GM12878 (cell line): ENCODE measurements at regions not wholly inside any gene's neighbourhood (a gene's known extent, or its start where the extent isn't known, plus 50 kb on each side); places are given as distances from the start of the nearest gene placed in this dataset.

ENCODE experiments used
- ATAC-seq: fragments of 200-7000 bp; cut with Tn5 transposase; 3 replicates; pipeline ENCODE4 v1.9.1; 2020; ENCODE audit warnings: mild to moderate bottlenecking, moderate library complexity
- BruUV-seq: library from RNA; stranded (reverse); fragments of 400-500 nt; replicated peaks from 2 replicates; lab custom pipeline; 2021; lab: Mats Ljungman, UMichigan
- CTCF ChIA-PET: fragments of 300-600 bp; sonication (Branson Sonifier 250); formaldehyde crosslinking; extraction: SDS; loops from one replicate; lab custom pipeline; 2021; ENCODE audit warnings: inconsistent platforms; lab: Yijun Ruan, JAX
- POLR2A ChIA-PET: fragments of 350-600 bp; formaldehyde crosslinking; extraction: SDS; loops from one replicate; lab custom pipeline; 2021; ENCODE audit warnings: inconsistent platforms; lab: Charles Lee
- RAD21 ChIA-PET: fragments of 300-600 bp; sonication (Branson Sonifier 250); formaldehyde crosslinking; loops from one replicate; lab custom pipeline; 2023; ENCODE audit warnings: antibody characterized with exemption; ENCODE audit not compliant: unreplicated experiment; lab: Charles Lee
- SMC1A ChIA-PET: fragments of 300-600 bp; sonication (Branson Sonifier 250); formaldehyde crosslinking; loops from one replicate; lab custom pipeline; 2023; ENCODE audit not compliant: unreplicated experiment, uncharacterized antibody; lab: Charles Lee
- DNase-seq: peaks from one replicate; pipeline ENCODE4 v3.0.0-alpha.2; 2011; ENCODE audit warnings: low read depth, low spot score
- FAIRE-seq: peaks from 3 replicates; lab custom pipeline; 2011; peaks lifted over from hg19 to GRCh38; lab: Jason Lieb, UNC
- H2AFZ ChIP-seq: 2 replicates; pipeline ENCODE4 v1.6.0; 2011; ENCODE audit warnings: low read depth, low read length, control low read depth; ENCODE audit not compliant: control insufficient read depth
- H3K27ac ChIP-seq: 2 replicates; pipeline ENCODE4 v1.5.1; 2011; ENCODE audit warnings: control low read depth; ENCODE audit not compliant: control insufficient read depth, insufficient read depth
- H3K27me3 ChIP-seq, 2 experiments: replicated peaks in 1 of 2; 2 replicates each; pipeline versions ENCODE4 v1.6.0 to v1.6.1; 2011; ENCODE audit warnings: low read length in 1 of 2; ENCODE audit not compliant: control insufficient read depth in 2 of 2, insufficient read depth in 2 of 2
- H3K36me3 ChIP-seq, 2 experiments: 2 replicates each; pipeline ENCODE4 v1.5.1; 2011; ENCODE audit warnings: low read length in 1 of 2; ENCODE audit not compliant: control insufficient read depth in 2 of 2, insufficient read depth in 2 of 2
- H3K4me1 ChIP-seq: 2 replicates; pipeline ENCODE4 v1.6.1; 2011; ENCODE audit warnings: mild to moderate bottlenecking, low read length, moderate library complexity, mixed read lengths; ENCODE audit not compliant: control insufficient read depth, insufficient read depth
- H3K4me2 ChIP-seq: 2 replicates; pipeline ENCODE4 v1.6.0; 2011; ENCODE audit warnings: control low read depth; ENCODE audit not compliant: control insufficient read depth, insufficient read depth
- H3K4me3 ChIP-seq: fragments of 200-600 bp; sonication (generic); 2 replicates; pipeline ENCODE4 v1.5.1; 2016
- H3K79me2 ChIP-seq: 2 replicates; pipeline ENCODE4 v1.6.0; 2011; ENCODE audit warnings: low read length; ENCODE audit not compliant: control insufficient read depth, insufficient read depth
- H3K9ac ChIP-seq: 2 replicates; pipeline ENCODE4 v1.8.0; 2011; ENCODE audit warnings: low read length, control low read depth, mixed read lengths; ENCODE audit not compliant: control insufficient read depth, insufficient read depth
- H3K9me3 ChIP-seq: replicated peaks from 3 replicates; pipeline ENCODE4 v1.5.1; 2011; ENCODE audit warnings: mild to moderate bottlenecking, low read length; ENCODE audit not compliant: control insufficient read depth, insufficient read depth
- H4K20me1 ChIP-seq: 2 replicates; pipeline ENCODE4 v1.6.0; 2011; ENCODE audit not compliant: control insufficient read depth, insufficient read depth
- ASH2L ChIP-seq: fragments of 300-600, 200-600 bp; sonication (generic); IDR thresholded peaks from 2 replicates; pipeline ENCODE4 v1.6.1; 2017; ENCODE audit warnings: low read depth, mild to moderate bottlenecking, borderline replicate concordance
- CEBPB ChIP-seq, 2 experiments: fragments of 150-350 bp in 1 of 2; IDR thresholded peaks; 2 replicates each; pipeline ENCODE4 v1.6.1; 2012 to 2014; ENCODE audit warnings: low read depth in 2 of 2, low read length in 2 of 2, borderline replicate concordance in 1 of 2, inconsistent platforms in 1 of 2
- NFXL1 ChIP-seq: fragments of 450-650 bp; IDR thresholded peaks from 2 replicates; pipeline ENCODE4 v1.6.1; 2017; ENCODE audit warnings: antibody characterized with exemption, mild to moderate bottlenecking, borderline replicate concordance
- NFYB ChIP-seq: IDR thresholded peaks from 2 replicates; pipeline ENCODE4 v1.6.1; 2011; ENCODE audit warnings: low read depth, mild to moderate bottlenecking, low read length, improper control_type of control experiment, moderate library complexity; ENCODE audit not compliant: insufficient read depth
- RFX5 ChIP-seq: IDR thresholded peaks from 2 replicates; pipeline ENCODE4 v1.6.1; 2011; ENCODE audit warnings: low read depth, low read length, improper control_type of control experiment
- SMARCA5 ChIP-seq: fragments of 450-650 bp; IDR thresholded peaks from 2 replicates; pipeline ENCODE4 v1.6.1; 2017; ENCODE audit warnings: mild to moderate bottlenecking
- SREBF1 ChIP-seq: IDR thresholded peaks from 2 replicates; pipeline ENCODE4 v1.6.1; 2012; ENCODE audit warnings: mild to moderate bottlenecking, low read length
- SRF ChIP-seq, 2 experiments: IDR thresholded peaks; 2 replicates each; pipeline ENCODE4 v1.6.1; 2011; ENCODE audit warnings: low read depth in 2 of 2, low read length in 2 of 2, mild to moderate bottlenecking in 1 of 2, moderate library complexity in 1 of 2
- TAF1 ChIP-seq: IDR thresholded peaks from 2 replicates; pipeline ENCODE4 v1.6.1; 2011; ENCODE audit warnings: mild to moderate bottlenecking, low read depth, low read length, borderline replicate concordance
- WGBS: methylation state at CpG from one replicate; pipeline ENCODE4 v1.1.6; 2016; ENCODE audit warnings: low lambda C conversion rate; ENCODE audit not compliant: insufficient replicate concordance, insufficient coverage; ENCODE audit errors: missing lambda C conversion rate; 5-methylcytosine and 5-hydroxymethylcytosine counted together
- in situ Hi-C: fragments of 300-500 bp; cut with MboI; formaldehyde crosslinking; loops from 9 replicates; pipeline ENCODE4 v1.14.3; 2018; ENCODE audit warnings: mixed read lengths
- intact Hi-C: fragments of 100-400 bp; cut with micrococcal nuclease; formaldehyde crosslinking; loops from one replicate; pipeline ENCODE4 v1.14.2; 2022; ENCODE audit not compliant: unreplicated experiment
- TF ChIP-seq, protein P1 (sequence below): IDR thresholded peaks from 2 replicates; pipeline ENCODE4 v1.6.1; 2012; ENCODE audit warnings: improper control_type of control experiment, low read depth, low read length; ENCODE audit not compliant: insufficient replicate concordance
- TF ChIP-seq, protein P2 (sequence below), 3 experiments: IDR thresholded peaks in 2 of 3; conservative IDR thresholded peaks in 1 of 3; 2 replicates each; pipeline ENCODE4 v1.5.1; 2011; ENCODE audit warnings: low read depth in 3 of 3, low read length in 3 of 3, mild to moderate bottlenecking in 3 of 3, control low read depth in 2 of 3, moderate library complexity in 2 of 3, inconsistent platforms in 1 of 3, mixed read lengths in 1 of 3; ENCODE audit not compliant: control insufficient read depth in 2 of 3, insufficient read depth in 1 of 3; ENCODE audit errors: extremely low read depth in 1 of 3
- TF ChIP-seq, protein P3 (sequence below): fragments of 450-650 bp; IDR thresholded peaks from 2 replicates; pipeline ENCODE4 v1.6.1; 2018; ENCODE audit warnings: mild to moderate bottlenecking, low read depth, moderate library complexity; ENCODE audit not compliant: partially characterized antibody

DNA sequence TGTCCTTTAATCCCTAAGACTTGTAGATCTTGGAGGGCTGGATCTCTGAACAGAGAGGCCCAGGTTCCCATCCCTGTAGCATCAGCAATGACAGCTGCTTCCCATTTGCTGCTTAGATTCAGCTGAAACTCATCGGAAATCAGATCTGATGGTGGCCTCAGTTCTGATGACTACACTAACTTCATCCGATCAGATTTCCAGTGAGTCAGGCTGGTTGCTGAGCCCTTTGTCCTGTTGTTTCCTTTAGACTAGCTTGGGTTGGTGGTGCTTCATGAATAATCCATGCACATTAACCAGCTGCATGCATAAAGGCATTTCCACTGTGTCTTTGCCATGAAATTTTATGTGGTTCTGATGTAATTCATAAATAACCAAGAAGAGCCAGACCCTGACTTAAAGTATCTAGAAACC, 195.2 kb upstream of the TUT7 start:
- CTCF ChIA-PET: interaction anchor here (0.6 kb wide), 1 partner anchor 365 kb away, joined by 3 read pairs; no protein-coding TSS in a partner anchor
- TF ChIP-seq CEBPB (IDR thresholded peaks at IDR 0.05; ENCODE audit: borderline replicate concordance in 1 of 2, low read depth in 2 of 2, low read length in 2 of 2) (no peak), NFXL1 (no peak), NFYB (no peak), SMARCA5 (no peak), ASH2L (no peak), SRF (IDR thresholded peaks at IDR 0.05; ENCODE audit: low read depth in 2 of 2, low read length in 2 of 2) (no peak), SREBF1 (no peak), RFX5 (no peak), TAF1 (no peak)
- TF ChIP-seq, protein P1, sequence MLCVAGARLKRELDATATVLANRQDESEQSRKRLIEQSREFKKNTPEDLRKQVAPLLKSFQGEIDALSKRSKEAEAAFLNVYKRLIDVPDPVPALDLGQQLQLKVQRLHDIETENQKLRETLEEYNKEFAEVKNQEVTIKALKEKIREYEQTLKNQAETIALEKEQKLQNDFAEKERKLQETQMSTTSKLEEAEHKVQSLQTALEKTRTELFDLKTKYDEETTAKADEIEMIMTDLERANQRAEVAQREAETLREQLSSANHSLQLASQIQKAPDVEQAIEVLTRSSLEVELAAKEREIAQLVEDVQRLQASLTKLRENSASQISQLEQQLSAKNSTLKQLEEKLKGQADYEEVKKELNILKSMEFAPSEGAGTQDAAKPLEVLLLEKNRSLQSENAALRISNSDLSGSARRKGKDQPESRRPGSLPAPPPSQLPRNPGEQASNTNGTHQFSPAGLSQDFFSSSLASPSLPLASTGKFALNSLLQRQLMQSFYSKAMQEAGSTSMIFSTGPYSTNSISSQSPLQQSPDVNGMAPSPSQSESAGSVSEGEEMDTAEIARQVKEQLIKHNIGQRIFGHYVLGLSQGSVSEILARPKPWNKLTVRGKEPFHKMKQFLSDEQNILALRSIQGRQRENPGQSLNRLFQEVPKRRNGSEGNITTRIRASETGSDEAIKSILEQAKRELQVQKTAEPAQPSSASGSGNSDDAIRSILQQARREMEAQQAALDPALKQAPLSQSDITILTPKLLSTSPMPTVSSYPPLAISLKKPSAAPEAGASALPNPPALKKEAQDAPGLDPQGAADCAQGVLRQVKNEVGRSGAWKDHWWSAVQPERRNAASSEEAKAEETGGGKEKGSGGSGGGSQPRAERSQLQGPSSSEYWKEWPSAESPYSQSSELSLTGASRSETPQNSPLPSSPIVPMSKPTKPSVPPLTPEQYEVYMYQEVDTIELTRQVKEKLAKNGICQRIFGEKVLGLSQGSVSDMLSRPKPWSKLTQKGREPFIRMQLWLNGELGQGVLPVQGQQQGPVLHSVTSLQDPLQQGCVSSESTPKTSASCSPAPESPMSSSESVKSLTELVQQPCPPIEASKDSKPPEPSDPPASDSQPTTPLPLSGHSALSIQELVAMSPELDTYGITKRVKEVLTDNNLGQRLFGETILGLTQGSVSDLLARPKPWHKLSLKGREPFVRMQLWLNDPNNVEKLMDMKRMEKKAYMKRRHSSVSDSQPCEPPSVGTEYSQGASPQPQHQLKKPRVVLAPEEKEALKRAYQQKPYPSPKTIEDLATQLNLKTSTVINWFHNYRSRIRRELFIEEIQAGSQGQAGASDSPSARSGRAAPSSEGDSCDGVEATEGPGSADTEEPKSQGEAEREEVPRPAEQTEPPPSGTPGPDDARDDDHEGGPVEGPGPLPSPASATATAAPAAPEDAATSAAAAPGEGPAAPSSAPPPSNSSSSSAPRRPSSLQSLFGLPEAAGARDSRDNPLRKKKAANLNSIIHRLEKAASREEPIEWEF: no peak
- TF ChIP-seq, protein P2, sequence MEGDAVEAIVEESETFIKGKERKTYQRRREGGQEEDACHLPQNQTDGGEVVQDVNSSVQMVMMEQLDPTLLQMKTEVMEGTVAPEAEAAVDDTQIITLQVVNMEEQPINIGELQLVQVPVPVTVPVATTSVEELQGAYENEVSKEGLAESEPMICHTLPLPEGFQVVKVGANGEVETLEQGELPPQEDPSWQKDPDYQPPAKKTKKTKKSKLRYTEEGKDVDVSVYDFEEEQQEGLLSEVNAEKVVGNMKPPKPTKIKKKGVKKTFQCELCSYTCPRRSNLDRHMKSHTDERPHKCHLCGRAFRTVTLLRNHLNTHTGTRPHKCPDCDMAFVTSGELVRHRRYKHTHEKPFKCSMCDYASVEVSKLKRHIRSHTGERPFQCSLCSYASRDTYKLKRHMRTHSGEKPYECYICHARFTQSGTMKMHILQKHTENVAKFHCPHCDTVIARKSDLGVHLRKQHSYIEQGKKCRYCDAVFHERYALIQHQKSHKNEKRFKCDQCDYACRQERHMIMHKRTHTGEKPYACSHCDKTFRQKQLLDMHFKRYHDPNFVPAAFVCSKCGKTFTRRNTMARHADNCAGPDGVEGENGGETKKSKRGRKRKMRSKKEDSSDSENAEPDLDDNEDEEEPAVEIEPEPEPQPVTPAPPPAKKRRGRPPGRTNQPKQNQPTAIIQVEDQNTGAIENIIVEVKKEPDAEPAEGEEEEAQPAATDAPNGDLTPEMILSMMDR (IDR thresholded peaks at IDR 0.05 in 2 of 3, conservative IDR thresholded peaks at IDR 0.05 in 1 of 3; ENCODE audit: control insufficient read depth in 2 of 3, extremely low read depth in 1 of 3, insufficient read depth in 1 of 3, low read depth in 3 of 3, low read length in 3 of 3): no peak
- TF ChIP-seq, protein P3, sequence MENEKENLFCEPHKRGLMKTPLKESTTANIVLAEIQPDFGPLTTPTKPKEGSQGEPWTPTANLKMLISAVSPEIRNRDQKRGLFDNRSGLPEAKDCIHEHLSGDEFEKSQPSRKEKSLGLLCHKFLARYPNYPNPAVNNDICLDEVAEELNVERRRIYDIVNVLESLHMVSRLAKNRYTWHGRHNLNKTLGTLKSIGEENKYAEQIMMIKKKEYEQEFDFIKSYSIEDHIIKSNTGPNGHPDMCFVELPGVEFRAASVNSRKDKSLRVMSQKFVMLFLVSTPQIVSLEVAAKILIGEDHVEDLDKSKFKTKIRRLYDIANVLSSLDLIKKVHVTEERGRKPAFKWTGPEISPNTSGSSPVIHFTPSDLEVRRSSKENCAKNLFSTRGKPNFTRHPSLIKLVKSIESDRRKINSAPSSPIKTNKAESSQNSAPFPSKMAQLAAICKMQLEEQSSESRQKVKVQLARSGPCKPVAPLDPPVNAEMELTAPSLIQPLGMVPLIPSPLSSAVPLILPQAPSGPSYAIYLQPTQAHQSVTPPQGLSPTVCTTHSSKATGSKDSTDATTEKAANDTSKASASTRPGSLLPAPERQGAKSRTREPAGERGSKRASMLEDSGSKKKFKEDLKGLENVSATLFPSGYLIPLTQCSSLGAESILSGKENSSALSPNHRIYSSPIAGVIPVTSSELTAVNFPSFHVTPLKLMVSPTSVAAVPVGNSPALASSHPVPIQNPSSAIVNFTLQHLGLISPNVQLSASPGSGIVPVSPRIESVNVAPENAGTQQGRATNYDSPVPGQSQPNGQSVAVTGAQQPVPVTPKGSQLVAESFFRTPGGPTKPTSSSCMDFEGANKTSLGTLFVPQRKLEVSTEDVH: no peak

More for the DNA sequence above, 195.2 kb upstream of the TUT7 start:
- H3K9ac ChIP-seq: no peak overlapping the region
- H4K20me1 ChIP-seq: no peaks in the 10 kb centered on the region
- POLR2A ChIA-PET: no interaction called here
- no peaks in the 10 kb centered on the region for H3K4me1 ChIP-seq
- no peaks in the 10 kb centered on the region; the same call in 2 of the 3 replicates for H3K9me3 ChIP-seq
- no peak for DNase-seq
- SMC1A ChIA-PET: interaction anchor here (0.6 to 1.2 kb wide), 2 partner anchors 62 to 869 kb away, joined by 3 read pairs; no protein-coding TSS in a partner anchor
- H3K4me3 ChIP-seq: no peak overlapping the region
- no peaks in the 10 kb centered on the region for H3K36me3 ChIP-seq
- BruUV-seq: no TSS peak
- intact Hi-C loops (no loop called here), in situ Hi-C loops (no loop called here)
- H3K79me2 ChIP-seq: no peaks in the 10 kb centered on the region
- H3K27ac ChIP-seq: no peak overlapping the region
- no peak for FAIRE-seq
- WGBS: 98% methylated on average over 2 of the region's 2 CpGs
- RAD21 ChIA-PET: no interaction called here
- no peak overlapping the region for H2AFZ ChIP-seq
- no peak for ATAC-seq
- no peaks in the 10 kb centered on the region for H3K27me3 ChIP-seq
- H3K4me2 ChIP-seq: no peak overlapping the region
